OCI-LY1 (cell line): ENCODE measurements at regions not wholly inside any gene's neighbourhood (a gene's known extent, or its start where the extent isn't known, plus 50 kb on each side); places are given as distances from the start of the nearest gene placed in this dataset.

Experiments used
- EZH2 ChIP-seq: fragments of 200-600 bp; sonication (generic), shearing (Covaris generic); IDR thresholded peaks from 2 replicates; pipeline ENCODE4 v1.8.0; 2017; ENCODE audit warnings: borderline replicate concordance, mixed run types, mild to moderate bottlenecking, antibody characterized with exemption, low read length, moderate library complexity, mixed read lengths
- TF ChIP-seq, protein P1 (sequence below): fragments of 200-600 bp; sonication (generic), shearing (Covaris generic); IDR thresholded peaks from 2 replicates; pipeline ENCODE4 v1.5.1; 2017; ENCODE audit warnings: mild to moderate bottlenecking, antibody characterized with exemption, low read length, moderate library complexity, mixed read lengths

- TF ChIP-seq, protein P1, sequence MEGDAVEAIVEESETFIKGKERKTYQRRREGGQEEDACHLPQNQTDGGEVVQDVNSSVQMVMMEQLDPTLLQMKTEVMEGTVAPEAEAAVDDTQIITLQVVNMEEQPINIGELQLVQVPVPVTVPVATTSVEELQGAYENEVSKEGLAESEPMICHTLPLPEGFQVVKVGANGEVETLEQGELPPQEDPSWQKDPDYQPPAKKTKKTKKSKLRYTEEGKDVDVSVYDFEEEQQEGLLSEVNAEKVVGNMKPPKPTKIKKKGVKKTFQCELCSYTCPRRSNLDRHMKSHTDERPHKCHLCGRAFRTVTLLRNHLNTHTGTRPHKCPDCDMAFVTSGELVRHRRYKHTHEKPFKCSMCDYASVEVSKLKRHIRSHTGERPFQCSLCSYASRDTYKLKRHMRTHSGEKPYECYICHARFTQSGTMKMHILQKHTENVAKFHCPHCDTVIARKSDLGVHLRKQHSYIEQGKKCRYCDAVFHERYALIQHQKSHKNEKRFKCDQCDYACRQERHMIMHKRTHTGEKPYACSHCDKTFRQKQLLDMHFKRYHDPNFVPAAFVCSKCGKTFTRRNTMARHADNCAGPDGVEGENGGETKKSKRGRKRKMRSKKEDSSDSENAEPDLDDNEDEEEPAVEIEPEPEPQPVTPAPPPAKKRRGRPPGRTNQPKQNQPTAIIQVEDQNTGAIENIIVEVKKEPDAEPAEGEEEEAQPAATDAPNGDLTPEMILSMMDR = no peak
- no peak for TF ChIP-seq EZH2
Observed at GRCh38 chr3:193761969-193762368, 169.0 kb downstream of the OPA1 start.
